ENCODE measurements at regions not wholly inside any gene's neighbourhood (a gene's known extent, or its start where the extent isn't known, plus 50 kb on each side); places are given as distances from the start of the nearest gene placed in this dataset.

- no peak overlapping the region for H3K4me3 ChIP-seq (ENCODE audit: low read depth in 1 of 3, low read length in 3 of 3)
- H3K36me3 ChIP-seq (ENCODE audit: control insufficient read depth in 4 of 4, insufficient read depth in 3 of 4, low read depth in 1 of 4, low read length in 3 of 4) = no peaks in the 10 kb centered on the region
- no peaks in the 10 kb centered on the region for H3K4me1 ChIP-seq (ENCODE audit: control insufficient read depth in 4 of 4, insufficient read depth in 4 of 4, low read length in 3 of 4)
- H3K27me3 ChIP-seq (ENCODE audit: control insufficient read depth in 4 of 4, insufficient read depth in 4 of 4, low read length in 3 of 4) = peaks cover 0 to 3% (median 0%) of the 10 kb centered on the region in 4 donors
- no peak overlapping the region for H3K9ac ChIP-seq (ENCODE audit: low read depth in 1 of 2, low read length in 2 of 2)
- no peak for DNase-seq (ENCODE audit: low spot score)
- TF ChIP-seq FOXA1 (IDR thresholded peaks at IDR 0.05) (no peak), RXRA (IDR thresholded peaks at IDR 0.05) (no peak), ATF3 (IDR thresholded peaks at IDR 0.05) (no peak), YY1 (IDR thresholded peaks at IDR 0.05) (no peak), FOXA2 (IDR thresholded peaks at IDR 0.05) (no peak), CTCF (IDR thresholded peaks at IDR 0.05; ENCODE audit: low read depth, low read length, missing input control) (no peak), EGR1 (IDR thresholded peaks at IDR 0.05; ENCODE audit: low read depth in 2 of 2) (no peak), MAX (IDR thresholded peaks at IDR 0.05) (no peak), ZBTB33 (IDR thresholded peaks at IDR 0.05) (no peak), JUND (IDR thresholded peaks at IDR 0.05) (no peak), NR2F2 (IDR thresholded peaks at IDR 0.05) (no peak), HNF4G (IDR thresholded peaks at IDR 0.05) (no peak)
- TF ChIP-seq, protein P1, sequence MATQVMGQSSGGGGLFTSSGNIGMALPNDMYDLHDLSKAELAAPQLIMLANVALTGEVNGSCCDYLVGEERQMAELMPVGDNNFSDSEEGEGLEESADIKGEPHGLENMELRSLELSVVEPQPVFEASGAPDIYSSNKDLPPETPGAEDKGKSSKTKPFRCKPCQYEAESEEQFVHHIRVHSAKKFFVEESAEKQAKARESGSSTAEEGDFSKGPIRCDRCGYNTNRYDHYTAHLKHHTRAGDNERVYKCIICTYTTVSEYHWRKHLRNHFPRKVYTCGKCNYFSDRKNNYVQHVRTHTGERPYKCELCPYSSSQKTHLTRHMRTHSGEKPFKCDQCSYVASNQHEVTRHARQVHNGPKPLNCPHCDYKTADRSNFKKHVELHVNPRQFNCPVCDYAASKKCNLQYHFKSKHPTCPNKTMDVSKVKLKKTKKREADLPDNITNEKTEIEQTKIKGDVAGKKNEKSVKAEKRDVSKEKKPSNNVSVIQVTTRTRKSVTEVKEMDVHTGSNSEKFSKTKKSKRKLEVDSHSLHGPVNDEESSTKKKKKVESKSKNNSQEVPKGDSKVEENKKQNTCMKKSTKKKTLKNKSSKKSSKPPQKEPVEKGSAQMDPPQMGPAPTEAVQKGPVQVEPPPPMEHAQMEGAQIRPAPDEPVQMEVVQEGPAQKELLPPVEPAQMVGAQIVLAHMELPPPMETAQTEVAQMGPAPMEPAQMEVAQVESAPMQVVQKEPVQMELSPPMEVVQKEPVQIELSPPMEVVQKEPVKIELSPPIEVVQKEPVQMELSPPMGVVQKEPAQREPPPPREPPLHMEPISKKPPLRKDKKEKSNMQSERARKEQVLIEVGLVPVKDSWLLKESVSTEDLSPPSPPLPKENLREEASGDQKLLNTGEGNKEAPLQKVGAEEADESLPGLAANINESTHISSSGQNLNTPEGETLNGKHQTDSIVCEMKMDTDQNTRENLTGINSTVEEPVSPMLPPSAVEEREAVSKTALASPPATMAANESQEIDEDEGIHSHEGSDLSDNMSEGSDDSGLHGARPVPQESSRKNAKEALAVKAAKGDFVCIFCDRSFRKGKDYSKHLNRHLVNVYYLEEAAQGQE (IDR thresholded peaks at IDR 0.05) = no peak
- no peaks in the 10 kb centered on the region for H3K9me3 ChIP-seq (ENCODE audit: control insufficient read depth in 4 of 4, low read length in 3 of 4)
- H3K27ac ChIP-seq (ENCODE audit: low read depth in 1 of 2, low read length in 2 of 2) = no peak overlapping the region
- 68% methylated on average over 2 of the region's 2 CpGs for WGBS
Measured at GRCh38 chrX:13901354-13901753, 84.5 kb upstream of the GPM6B start.

GRCh38 chrX:13900351-13900750 lies 83.5 kb upstream of the GPM6B start:
- peaks cover 0 to 3% (median 0%) of the 10 kb centered on the region in 4 donors for H3K27me3 ChIP-seq (ENCODE audit: control insufficient read depth in 4 of 4, insufficient read depth in 4 of 4, low read length in 3 of 4)
- 88% methylated on average over 10 of the region's 10 CpGs for WGBS
- no peak overlapping the region for H3K4me3 ChIP-seq (ENCODE audit: low read depth in 1 of 3, low read length in 3 of 3)
- DNase-seq (ENCODE audit: low spot score) = no peak
- H3K27ac ChIP-seq (ENCODE audit: low read depth in 1 of 2, low read length in 2 of 2) = no peak overlapping the region
- no peak overlapping the region for H3K9ac ChIP-seq (ENCODE audit: low read depth in 1 of 2, low read length in 2 of 2)
- no peaks in the 10 kb centered on the region for H3K9me3 ChIP-seq (ENCODE audit: control insufficient read depth in 4 of 4, low read length in 3 of 4)
- no peaks in the 10 kb centered on the region for H3K36me3 ChIP-seq (ENCODE audit: control insufficient read depth in 4 of 4, insufficient read depth in 3 of 4, low read depth in 1 of 4, low read length in 3 of 4)
- no peaks in the 10 kb centered on the region for H3K4me1 ChIP-seq (ENCODE audit: control insufficient read depth in 4 of 4, insufficient read depth in 4 of 4, low read length in 3 of 4)
- no peak for TF ChIP-seq ZBTB33 (IDR thresholded peaks at IDR 0.05)
- no peak for TF ChIP-seq FOXA1 (IDR thresholded peaks at IDR 0.05)
- no peak for TF ChIP-seq MAX (IDR thresholded peaks at IDR 0.05)
- no peak for TF ChIP-seq GABPA (IDR thresholded peaks at IDR 0.05 in 1 of 2, conservative IDR thresholded peaks at IDR 0.05 in 1 of 2)
- no peak for TF ChIP-seq RXRA (IDR thresholded peaks at IDR 0.05)
- TF ChIP-seq EGR1 (IDR thresholded peaks at IDR 0.05; ENCODE audit: low read depth in 2 of 2) = no peak
- no peak for TF ChIP-seq FOXA2 (IDR thresholded peaks at IDR 0.05)
- no peak for TF ChIP-seq ATF3 (IDR thresholded peaks at IDR 0.05)
- TF ChIP-seq HNF4G (IDR thresholded peaks at IDR 0.05) = no peak
- no peak for TF ChIP-seq NR2F2 (IDR thresholded peaks at IDR 0.05)
- TF ChIP-seq, protein P1 (IDR thresholded peaks at IDR 0.05) = no peak
- TF ChIP-seq YY1 (IDR thresholded peaks at IDR 0.05) = no peak
- TF ChIP-seq RAD21 (IDR thresholded peaks at IDR 0.05) = no peak
- no peak for TF ChIP-seq TAF1 (conservative IDR thresholded peaks at IDR 0.05)
- TF ChIP-seq HNF4A (conservative IDR thresholded peaks at IDR 0.05) = no peak

All from liver (tissue), 8 donors.